DMS 273 (cell line): ENCODE measurements at regions not wholly inside any gene's neighbourhood (a gene's known extent, or its start where the extent isn't known, plus 50 kb on each side); places are given as distances from the start of the nearest gene placed in this dataset.
A peak's percentile ranks its signal among the peaks of the same experiment; 100 is the strongest.

ENCODE experiments used
- DNase-seq: peaks from one replicate; lab custom pipeline; 2025; ENCODE audit not compliant: unreplicated experiment; lab: John Stamatoyannopoulos, UW

- peak; percentile 6 for DNase-seq
Observed at GRCh38 chr22:26845021-26845743, 187.8 kb downstream of the MIAT start.

GRCh38 chr22:26846076-26846475, 188.7 kb downstream of the MIAT start:
- DNase-seq = no peak

GRCh38 chr22:26846645-26847044, 189.3 kb downstream of the MIAT start:
- no peak for DNase-seq

- no peak for DNase-seq
Observed at GRCh38 chr22:26847046-26847445, 189.7 kb downstream of the MIAT start.

- DNase-seq = no peak
Observed at GRCh38 chr22:26847816-26848215, 190.4 kb downstream of the MIAT start.

- no peak for DNase-seq
Observed at GRCh38 chr22:26848244-26848920, 191.0 kb downstream of the MIAT start.

GRCh38 chr22:26849575-26849974, 192.2 kb downstream of the MIAT start:
- DNase-seq = no peak

- no peak for DNase-seq
Observed at GRCh38 chr22:26851125-26851524, 193.7 kb downstream of the MIAT start.

- no peak for DNase-seq
Observed at GRCh38 chr22:26852176-26852575, 194.8 kb downstream of the MIAT start.

- no peak for DNase-seq
Observed at GRCh38 chr22:26853071-26853470, 195.7 kb downstream of the MIAT start.

GRCh38 chr22:26853495-26853894, 196.1 kb downstream of the MIAT start:
- no peak for DNase-seq

- DNase-seq = no peak
Observed at GRCh38 chr22:26857169-26857568, 199.8 kb downstream of the MIAT start.

GRCh38 chr22:26860301-26860700, 202.9 kb downstream of the MIAT start:
- DNase-seq = no peak

- DNase-seq = no peak
Observed at GRCh38 chr22:26865021-26865420, 207.6 kb downstream of the MIAT start.

GRCh38 chr22:26883393-26883792, 226.0 kb downstream of the MIAT start:
- DNase-seq = no peak

GRCh38 chr22:26884921-26885320, 227.5 kb downstream of the MIAT start:
- no peak for DNase-seq

GRCh38 chr22:26885441-26886261, 228.3 kb downstream of the MIAT start:
- no peak for DNase-seq

GRCh38 chr22:26887456-26887855, 230.1 kb downstream of the MIAT start:
- no peak for DNase-seq

- DNase-seq = no peak
Observed at GRCh38 chr22:26887916-26888315, 230.5 kb downstream of the MIAT start.

GRCh38 chr22:26888887-26889286, 231.5 kb downstream of the MIAT start:
- DNase-seq = no peak

GRCh38 chr22:26889802-26890201, 232.4 kb downstream of the MIAT start:
- no peak for DNase-seq

- DNase-seq = peak; percentile 6
Observed at GRCh38 chr22:26890870-26891269, 233.5 kb downstream of the MIAT start.
